HS-27A (cell line): ENCODE measurements at regions not wholly inside any gene's neighbourhood (a gene's known extent, or its start where the extent isn't known, plus 50 kb on each side); places are given as distances from the start of the nearest gene placed in this dataset.
"Not testable (repeated sequence)": the region's sequence is repeated elsewhere in the genome, so short reads cannot be mapped to it uniquely, and the experiment has no call there.

ENCODE experiments used
- DNase-seq: peaks from one replicate; pipeline ENCODE4 v3.0.0-alpha.2; 2012; ENCODE audit warnings: low read depth, missing footprints

- no peak for DNase-seq
Observed at GRCh38 chr20:22529150-22530019, 55.0 kb downstream of the FOXA2 start.

- no peak for DNase-seq
Observed at GRCh38 chr20:22526512-22527012, 57.8 kb downstream of the FOXA2 start.

GRCh38 chr20:22525821-22526220 lies 58.6 kb downstream of the FOXA2 start:
- no peak for DNase-seq

GRCh38 chr20:22525069-22525820 lies 59.1 kb downstream of the FOXA2 start:
- no peak for DNase-seq

- DNase-seq: no peak
Observed at GRCh38 chr20:22524393-22525015, 59.9 kb downstream of the FOXA2 start.

GRCh38 chr20:22523499-22524392 lies 60.6 kb downstream of the FOXA2 start:
- no peak for DNase-seq

GRCh38 chr20:22523128-22523498 lies 61.3 kb downstream of the FOXA2 start:
- no peak for DNase-seq

GRCh38 chr20:22522701-22523100 lies 61.7 kb downstream of the FOXA2 start:
- no peak for DNase-seq

GRCh38 chr20:22521940-22522339 lies 62.4 kb downstream of the FOXA2 start:
- DNase-seq: not testable (repeated sequence)

- no peak for DNase-seq
Observed at GRCh38 chr20:22520381-22520780, 64.0 kb downstream of the FOXA2 start.

GRCh38 chr20:22515264-22515663 lies 69.1 kb downstream of the FOXA2 start:
- DNase-seq: no peak

GRCh38 chr20:22513574-22513973 lies 70.8 kb downstream of the FOXA2 start:
- no peak for DNase-seq

GRCh38 chr20:22512911-22513489 lies 71.4 kb downstream of the FOXA2 start:
- DNase-seq: no peak

- no peak for DNase-seq
Observed at GRCh38 chr20:22511943-22512910, 72.1 kb downstream of the FOXA2 start.

- DNase-seq: no peak
Observed at GRCh38 chr20:22509843-22510147, 74.6 kb downstream of the FOXA2 start.

- no peak for DNase-seq
Observed at GRCh38 chr20:22509090-22509842, 75.1 kb downstream of the FOXA2 start.

GRCh38 chr20:22508426-22508825 lies 75.9 kb downstream of the FOXA2 start:
- DNase-seq: no peak

- no peak for DNase-seq
Observed at GRCh38 chr20:22507240-22507961, 77.0 kb downstream of the FOXA2 start.

- no peak for DNase-seq
Observed at GRCh38 chr20:22506827-22507226, 77.5 kb downstream of the FOXA2 start.
